Stimulated activated CD4-positive, alpha-beta T cell treated with anti-CD3 and anti-CD28 coated beads, Interleukin-1b, Interleukin-23, amount 100 ng/mL, for 24 hours (primary cell): ENCODE measurements at regions not wholly inside any gene's neighbourhood (a gene's known extent, or its start where the extent isn't known, plus 50 kb on each side); places are given as distances from the start of the nearest gene placed in this dataset.

Experiments
- DNase-seq, 4 experiments: peaks; one replicate each; pipeline ENCODE4 v3.0.0-alpha.2; 2020; ENCODE audit warnings: low read depth in 4 of 4, low spot score in 1 of 4

DNA sequence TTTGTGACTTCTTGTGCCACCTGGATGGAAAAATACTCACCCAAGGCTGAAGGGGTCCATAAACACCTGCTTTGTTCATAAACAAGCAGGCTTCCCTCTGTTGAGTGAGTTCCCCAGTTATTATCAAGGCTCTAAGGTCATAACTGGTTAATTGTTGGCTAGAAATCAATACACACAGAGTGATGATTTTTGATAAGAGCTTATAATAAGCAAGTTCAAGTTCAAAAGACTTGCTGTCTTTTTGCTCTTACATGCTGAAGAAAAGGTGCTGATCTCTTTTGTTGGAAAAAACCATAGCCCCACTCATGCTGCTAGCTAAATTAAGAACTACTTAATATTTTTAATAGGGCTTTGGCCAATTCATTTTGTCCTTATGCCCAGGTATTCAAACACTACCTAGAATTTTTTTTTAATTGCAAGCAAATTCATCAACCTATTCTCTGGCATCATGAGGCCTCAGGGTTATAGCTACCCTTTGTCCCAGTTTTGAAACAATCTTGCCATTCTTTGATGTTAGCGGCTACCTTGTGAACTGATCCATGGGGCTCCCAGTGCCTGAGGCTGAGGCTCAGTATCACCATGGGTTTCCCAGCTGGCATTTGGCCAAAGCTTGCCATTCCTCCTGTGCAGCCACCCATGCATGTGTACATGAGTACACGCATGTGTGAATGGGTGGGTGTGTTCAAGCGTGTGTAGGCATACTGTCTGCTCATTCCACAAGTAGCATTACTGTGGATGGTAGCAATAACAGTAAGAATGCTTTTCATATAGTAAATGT lies 127.6 kb upstream of the LPP start:
- DNase-seq, result no peak

DNA sequence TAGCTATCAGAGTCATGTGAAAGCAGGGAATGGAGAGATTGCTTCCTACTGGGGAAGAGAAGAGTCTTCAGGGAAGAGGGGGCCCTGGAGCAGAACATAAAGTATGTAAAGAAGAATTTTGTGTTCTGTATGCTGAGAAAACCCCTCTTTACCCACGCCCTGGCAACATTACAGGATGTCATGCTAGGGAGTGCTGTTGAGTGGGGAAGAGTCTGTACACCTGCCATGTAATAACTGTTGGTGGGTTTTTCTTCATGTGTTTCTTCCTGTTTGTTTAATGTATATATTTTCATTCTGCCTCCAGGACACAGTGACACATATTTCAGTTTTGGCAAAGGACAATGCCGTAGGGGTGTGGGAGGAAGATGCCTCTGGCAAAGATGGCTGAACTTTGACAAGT lies 122.8 kb upstream of the LPP start:
- DNase-seq, result no peak

DNA sequence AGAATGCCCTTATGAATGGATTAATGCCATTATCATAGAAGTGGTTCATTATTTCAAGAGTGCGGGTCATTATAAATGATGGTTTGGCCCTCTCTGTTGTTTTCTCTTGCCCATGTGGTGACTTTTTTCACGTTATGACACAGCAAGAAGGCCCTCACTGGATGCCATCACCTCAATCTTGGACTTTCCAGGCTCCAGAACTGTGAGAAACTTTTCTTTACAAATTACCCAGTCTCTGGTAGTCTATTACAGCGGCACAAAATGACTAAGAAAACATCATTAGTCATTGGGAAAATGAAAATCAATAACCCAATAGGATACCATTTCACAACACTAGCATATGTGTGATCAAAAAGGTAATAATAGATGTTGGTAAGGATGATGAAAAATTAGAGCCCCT lies 119.0 kb upstream of the LPP start:
- DNase-seq, result no peak

DNA sequence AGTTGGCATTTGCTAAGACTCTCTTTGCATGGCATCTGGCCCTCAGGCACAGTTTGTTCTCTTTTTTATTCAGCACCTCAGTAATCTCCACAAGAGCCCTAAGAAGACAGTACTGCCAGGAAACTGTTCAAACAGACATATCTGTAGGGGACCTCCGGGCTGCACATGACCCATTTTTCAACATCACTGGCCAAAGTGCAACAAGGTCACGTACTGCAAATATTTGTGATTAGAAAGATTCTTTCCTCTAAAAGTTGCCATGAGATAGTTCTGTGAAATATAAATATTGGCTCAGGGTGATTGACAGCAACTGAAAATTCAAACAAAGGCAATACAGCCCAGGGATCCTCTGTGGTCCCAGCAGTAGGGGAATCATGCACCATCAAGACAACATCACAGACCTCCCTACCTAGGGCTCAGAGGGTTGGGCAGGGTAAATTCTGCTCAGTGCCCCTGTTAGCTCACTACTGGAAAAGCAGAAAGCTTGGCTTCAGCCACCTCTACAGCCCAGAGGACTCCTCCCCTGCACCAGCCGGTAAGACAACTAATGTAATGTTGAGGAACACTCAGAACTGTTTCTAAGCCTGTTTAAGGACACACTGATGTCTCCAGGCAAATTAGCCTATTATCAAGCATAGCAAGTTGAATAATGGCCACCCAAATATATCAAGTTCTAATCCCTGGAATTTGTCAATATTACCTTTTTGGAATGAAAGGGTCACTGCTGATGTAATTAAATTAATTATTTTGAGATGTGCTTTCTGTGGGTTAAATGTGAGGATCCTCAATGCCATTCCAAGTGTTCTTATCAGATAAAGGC lies 117.4 kb upstream of the LPP start:
- DNase-seq, result no peak

DNA sequence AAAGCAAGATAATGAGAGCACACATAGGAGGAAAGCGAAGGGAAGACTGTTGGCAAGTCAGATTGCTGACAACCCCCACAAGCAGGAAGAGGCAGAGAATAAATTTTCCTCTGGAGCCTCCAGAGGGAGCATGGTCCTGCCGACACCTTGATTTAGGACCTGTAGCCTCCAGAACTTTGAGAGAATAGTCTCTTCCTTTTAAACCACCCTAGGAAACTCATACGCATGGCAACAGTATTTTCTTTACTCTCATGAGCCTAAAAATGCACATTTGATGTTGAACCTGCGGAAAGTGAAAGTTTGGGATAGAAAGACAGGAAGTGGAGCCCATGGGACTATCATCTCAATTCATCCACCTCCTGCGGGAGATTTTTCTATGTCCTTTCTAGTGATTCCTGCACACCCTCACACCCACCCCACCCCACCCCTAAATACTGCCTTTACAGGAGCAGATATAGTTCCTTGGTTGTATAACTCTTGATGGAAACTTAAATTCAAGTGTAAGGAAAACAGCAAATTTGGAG lies 116.7 kb upstream of the LPP start:
- no peak for DNase-seq

DNA sequence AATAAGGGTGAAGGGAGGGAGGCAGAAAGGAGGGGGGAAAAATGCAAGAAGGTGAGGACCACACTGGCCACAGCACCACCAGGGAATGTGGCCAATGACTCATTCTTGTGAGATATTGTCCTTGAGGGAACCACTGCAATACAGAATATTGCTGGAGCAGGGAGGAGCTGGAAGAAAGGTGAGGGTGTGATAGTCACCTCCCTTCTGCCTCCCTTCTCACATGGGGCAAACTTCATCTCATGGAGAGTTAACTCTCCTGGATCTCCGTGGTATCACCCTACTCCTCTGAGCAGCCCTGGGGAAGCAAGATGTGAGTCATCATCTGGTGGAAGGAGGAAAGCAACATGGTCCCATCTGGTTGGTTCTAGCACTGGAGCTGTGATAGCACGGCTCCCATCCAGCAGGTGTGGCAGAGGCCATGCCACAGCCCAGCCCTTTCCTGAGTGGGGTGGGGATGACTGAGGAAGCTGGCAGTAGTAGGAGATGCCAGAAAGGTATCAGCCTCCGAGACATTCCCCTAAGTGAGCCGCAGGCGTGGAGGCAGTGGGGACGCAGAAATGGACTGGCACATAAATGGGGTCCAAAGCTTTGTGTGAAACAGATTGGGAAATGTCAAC lies 115.9 kb upstream of the LPP start:
- no peak for DNase-seq

DNA sequence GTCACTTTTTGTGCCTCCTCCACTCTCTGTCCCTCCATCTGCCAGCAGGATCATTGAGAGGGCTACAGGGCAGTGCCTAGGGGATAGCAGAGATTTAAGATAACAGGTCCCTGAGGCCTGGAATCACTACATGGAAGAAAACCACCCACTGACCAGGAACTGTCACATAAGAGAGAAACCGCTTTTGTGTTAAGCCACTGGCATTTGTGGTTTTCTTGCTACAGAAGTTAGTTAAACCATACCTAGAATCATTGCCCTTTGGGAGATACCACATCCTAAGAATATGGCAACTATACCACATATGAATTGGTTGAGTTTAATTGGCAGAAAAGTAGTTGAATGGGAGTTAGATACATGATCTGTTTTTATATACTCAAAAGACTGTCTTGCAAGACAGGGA lies 112.8 kb upstream of the LPP start:
- no peak for DNase-seq

DNA sequence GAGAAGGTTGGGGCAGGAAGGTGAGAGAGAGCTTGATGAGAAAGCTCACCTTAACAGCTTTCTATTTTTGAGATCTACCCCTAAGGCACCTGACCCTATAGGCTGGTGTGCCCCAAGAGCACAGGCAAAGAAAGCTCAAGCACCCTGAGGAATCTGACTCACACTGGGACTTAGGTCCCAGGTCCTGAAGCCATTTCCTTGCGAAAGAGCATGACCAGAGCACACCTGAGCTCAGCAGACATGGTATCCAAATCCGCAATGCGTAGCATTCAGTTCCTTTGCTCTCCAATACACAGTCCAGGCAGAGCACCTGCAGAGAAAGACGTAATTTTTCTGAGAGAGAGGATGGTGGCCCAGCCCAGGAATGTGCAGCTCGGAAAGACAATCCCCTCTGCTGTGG lies 112.1 kb upstream of the LPP start:
- no peak for DNase-seq

DNA sequence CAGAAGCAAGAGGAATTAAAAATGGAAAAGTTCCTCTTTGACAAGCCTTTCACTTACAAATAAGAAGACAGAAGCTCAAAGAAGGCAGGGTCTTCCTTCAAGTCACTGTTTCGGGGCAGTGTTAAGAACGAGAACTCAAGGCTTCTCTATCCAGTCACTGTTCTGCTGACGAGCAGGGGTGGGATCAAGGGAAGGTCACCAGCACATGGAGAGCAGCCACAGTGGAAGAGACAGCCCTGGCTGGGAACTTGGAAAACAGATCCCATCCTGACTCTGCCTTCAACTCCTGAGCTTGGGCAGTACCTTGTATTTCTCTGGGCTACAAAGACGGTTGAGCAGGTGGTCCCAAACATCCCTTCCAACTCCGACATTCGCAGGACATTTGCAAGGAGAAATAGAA lies 111.5 kb upstream of the LPP start:
- DNase-seq, result no peak

DNA sequence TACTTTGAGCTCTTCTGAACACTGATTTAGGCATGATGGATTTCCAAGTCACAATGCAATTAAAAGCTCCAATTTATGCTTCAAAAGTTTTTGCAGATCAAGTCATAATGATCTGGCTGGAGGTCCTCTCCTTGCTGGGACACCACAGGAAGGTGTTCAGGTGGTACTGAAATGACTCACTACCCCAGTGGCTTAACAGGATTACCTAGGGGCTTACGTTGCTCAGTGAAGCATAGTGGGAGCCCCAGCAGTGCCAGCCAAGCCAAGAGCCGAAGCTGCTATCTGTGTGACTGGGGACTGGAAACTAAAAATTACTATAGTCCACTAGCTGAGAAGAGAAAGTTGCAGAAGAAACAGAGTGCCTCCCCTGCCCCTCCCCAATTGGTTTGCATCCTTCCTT lies 110.1 kb upstream of the LPP start:
- DNase-seq, result no peak

DNA sequence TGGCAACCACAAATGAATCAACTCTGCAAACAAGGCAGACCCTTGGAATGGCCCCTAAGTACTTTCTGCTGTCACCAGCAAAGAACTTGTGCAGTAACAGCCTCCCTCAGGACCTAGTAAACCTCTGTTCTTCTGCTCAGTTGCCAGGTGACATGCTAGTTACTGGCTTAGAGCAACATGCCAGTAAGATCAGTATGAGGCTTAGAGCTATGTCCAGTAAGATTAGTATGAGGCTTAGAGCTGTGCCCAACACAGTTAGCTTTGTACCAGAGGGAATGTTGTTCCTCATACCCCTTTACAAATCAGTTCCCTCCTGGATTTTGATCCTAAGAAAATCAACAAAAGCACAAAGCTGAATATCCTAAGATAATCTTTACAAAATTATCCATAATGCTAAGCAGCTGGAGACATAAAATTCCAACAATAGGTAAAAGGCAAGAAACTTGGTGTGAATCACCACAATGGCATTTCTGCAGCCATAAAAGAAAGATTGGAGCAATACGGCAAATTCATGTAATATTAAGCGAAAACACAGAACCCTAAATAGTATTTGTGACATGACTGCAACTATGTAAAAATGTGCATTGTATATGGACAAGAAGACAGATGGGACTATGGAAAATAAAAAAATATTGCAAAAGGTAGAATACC lies 107.3 kb upstream of the LPP start:
- no peak for DNase-seq

DNA sequence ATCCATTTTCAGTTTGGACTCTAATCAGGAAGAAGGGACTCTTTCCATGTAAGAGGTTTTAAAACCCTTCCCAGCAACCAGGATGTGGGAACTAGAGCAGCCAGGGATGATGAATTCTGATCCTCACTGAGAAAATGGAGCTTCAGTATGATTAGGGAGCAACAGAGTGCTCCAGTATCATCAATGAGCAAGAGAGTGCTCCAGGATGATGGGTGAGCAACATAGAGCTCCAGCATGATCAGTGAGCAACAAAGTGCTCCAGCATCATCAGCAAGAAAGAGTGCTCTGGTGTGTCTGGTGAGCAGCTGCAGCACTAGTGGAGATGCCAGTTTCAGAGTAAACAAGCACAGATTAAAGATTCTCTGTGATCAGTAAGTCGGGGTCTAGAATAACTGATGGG lies 106.4 kb upstream of the LPP start:
- no peak for DNase-seq

DNA sequence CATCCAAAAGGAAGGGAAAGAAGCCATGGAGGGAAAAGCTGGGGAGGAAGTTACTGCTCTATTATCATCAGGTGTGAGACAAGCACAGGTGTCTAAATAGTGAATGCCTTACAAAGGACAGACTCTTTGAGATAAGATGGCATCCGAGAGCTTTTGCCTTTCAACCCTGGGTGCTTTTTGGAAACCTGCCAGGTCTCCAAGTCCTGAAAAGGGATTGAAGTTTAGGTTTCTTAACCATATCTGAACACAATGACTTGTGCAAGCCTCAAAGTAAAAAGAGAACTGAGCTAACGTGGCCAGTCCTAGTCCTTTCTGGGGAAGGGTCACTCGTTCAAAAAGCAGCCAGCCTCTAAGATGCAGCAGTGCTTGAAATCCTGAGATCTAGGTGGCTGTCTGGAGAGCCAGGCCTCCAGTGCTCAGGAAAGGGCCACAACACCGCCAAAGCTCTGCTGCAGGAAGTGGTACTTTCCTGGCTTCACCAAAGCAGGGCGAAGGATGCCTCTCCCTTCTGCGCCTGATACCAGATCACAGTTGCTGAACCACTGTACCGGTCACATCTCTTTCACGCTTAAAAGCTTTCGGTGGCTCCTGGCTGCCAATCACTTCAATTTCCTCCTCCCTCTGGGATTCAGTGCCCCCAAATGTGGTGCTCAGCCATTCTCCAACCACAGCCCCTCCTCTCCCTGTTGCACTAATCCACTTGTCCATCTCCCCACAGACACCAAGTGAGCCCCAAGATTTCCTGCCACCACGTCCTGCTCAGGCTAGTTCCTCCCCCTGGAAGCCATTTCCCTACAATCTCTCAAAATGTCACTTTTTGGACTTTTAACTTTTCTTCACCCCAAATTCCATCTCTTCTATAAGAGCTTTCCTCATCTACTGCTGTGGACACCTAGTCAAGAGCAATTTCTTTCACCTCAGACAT lies 104.1 kb upstream of the LPP start:
- DNase-seq, result no peak

DNA sequence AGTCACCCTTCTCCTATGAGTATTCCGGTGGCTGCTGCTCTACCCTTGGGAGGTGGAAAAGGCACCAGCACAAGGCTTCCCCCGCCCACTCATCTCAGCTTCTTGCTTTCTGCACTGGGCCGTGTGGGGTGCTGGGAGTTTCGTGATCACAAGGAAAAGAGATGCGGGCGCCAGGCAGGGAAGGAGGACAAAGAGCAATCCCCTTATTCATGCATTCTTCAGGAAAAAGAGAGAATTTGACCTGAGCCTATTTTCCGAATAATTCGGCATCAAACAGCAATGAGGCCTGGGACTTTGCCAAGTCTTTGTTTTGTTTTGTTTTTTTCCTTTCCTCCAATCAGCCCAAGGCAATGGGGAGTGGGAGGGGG lies 102.2 kb upstream of the LPP start:
- no peak for DNase-seq

DNA sequence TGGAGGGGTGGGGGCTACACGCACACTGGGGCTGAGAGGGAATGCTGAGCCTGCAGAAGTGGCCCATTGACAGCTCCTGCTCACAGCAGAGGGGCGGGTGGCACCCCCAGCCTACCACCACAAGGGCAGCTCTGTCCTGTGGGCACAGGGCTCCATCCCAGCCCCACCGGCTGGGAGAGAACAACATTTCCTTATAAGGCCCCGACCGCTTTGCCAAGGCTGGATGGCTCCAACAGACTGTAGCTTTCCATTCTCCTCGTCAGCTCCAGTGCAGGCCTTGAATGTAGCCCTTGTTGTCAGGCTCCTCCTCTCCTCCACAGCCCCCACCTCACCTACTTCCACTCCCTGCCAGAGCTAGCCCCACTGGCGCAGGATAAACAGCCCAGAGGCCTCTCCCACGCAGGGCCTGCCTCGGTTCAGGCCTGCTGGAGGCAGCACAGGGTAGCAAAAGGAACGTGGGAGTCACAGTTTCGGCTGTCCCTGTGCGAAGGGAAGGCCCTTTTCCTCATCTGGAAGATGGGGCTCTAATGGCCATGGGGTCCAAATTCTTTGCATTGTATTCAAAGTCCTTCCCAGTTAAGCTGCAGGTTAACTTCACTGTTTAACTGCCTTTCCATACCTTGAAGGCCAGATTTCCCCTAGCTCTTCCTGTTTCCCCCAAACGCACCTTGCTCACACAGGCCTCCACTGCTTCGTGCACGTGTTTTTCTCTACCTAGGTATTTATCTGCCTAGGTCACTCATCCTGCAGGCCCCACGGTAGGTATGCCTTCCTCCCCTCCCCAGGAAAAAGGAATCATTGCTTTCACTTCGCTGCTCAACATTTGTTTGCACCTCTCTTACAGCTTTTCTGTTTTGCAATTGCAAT lies 101.6 kb upstream of the LPP start:
- no peak for DNase-seq

DNA sequence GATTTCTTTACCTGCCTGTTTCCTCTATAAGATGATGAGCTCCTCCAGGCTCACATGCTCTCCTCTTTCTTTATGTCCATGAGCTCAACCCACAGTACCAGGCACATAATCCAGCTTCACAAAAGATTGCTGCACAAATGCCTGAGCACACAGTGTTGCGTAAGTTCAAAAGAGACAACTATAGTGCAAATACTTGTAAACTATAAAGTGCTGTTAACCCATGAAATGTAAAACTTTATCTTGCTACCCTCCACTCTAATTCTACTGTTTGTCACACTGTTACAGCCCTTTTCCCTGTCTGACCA lies 101.0 kb upstream of the LPP start:
- no peak for DNase-seq

DNA sequence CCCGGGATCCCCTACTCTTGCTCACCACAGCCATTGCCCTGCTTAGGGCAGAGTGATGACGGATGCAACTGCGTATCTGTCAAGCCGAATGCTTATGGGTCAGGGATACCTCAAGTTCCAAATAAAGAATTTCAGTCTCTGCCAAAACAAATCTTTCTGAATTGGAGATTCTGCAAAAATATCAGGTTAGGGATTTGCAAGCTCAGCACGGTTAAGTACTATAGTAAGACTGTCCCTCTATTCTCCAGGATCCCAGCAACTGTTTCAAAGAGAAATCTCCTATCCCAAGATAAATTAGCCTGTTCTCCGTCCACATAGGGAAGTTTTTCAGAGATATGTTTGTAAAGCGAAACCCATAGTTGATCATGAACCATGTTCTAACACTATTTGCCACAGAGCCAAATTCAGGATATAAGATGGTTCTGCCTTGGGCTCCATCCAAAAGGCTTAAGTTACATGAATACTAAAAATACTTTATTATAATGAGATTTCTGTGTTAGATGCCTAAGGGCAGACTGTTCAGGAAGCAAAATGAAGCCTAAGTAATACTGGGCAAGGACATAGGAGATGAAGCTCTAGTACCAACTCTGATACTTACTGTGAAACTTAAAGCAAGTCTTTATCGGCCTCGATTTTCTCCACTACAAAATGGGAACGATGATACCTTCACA lies 100.1 kb upstream of the LPP start:
- no peak for DNase-seq

DNA sequence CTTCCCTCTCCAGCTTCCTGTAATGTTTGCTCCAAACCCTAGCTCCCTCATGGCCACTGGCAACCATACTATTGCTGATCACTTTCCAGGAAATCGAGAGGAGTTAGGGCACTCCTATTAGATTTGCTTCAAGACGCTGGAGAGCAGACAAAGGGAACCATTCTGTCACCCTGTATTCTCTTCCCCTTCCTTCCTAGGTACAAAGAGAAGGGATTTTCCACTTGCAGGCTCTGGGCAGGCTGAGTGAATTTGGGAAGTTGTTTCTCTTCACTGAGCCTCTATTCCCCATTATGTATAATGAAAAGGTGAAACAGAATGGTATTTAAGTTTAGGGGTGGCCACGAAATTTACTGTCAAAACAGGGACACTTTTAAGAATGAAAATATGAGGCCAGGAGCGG lies 99.4 kb upstream of the LPP start:
- no peak for DNase-seq

DNA sequence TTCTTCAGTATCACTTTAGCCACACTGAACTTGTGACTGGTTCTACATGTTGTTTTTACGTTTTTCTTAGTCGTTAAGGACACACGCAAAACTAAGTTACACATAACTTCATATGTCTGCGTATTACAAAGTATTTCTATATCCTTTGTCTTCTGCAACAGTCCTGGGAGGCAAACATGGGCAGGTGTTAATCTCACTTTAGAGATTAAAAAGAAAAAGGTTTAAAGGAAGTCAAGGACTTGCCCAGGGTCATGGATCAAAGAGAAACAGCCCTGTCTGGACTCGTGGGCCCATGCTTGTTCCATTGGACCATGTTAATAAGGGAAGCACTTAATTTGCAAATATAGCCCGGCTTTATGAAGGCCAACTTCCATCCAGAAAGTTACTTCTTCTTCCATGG lies 98.6 kb upstream of the LPP start:
- no peak for DNase-seq
